K562 (cell line): ENCODE measurements at regions not wholly inside any gene's neighbourhood (a gene's known extent, or its start where the extent isn't known, plus 50 kb on each side); places are given as distances from the start of the nearest gene placed in this dataset.

Experiments used
- ARID3A ChIP-seq: IDR thresholded peaks from 2 replicates; pipeline ENCODE4 v1.6.1; 2012; ENCODE audit warnings: low read depth, low read length, improper control_type of control experiment, borderline replicate concordance
- CEBPG ChIP-seq, 3 experiments: fragments of 200-800 bp in 1 of 3; sonication (Bioruptor generic) in 1 of 3; sonication (generic) in 1 of 3; formaldehyde crosslinking in 1 of 3; IDR thresholded peaks in 2 of 3; conservative IDR thresholded peaks in 1 of 3; 2 replicates each; pipeline versions ENCODE4 v1.6.1 to v1.8.0; 2016 to 2022; ENCODE audit warnings: missing compliant biosample characterization in 2 of 3, missing genetic modification characterization in 2 of 3, mild to moderate bottlenecking in 1 of 3, missing genetic modification reagents in 1 of 3
- ELF4 ChIP-seq: fragments of 450-650 bp; formaldehyde crosslinking; IDR thresholded peaks from 2 replicates; pipeline ENCODE4 v1.4.0; 2022; ENCODE audit warnings: missing genetic modification characterization
- HINFP ChIP-seq: fragments of 450-650 bp; conservative IDR thresholded peaks from 2 replicates; pipeline ENCODE4 v1.6.1; 2016; ENCODE audit warnings: missing genetic modification characterization, low read depth, mild to moderate bottlenecking, control low read depth, missing compliant biosample characterization
- RAD51 ChIP-seq: fragments of 450-650 bp; IDR thresholded peaks from 2 replicates; pipeline ENCODE4 v1.7.1; 2016; ENCODE audit warnings: low read depth, mild to moderate bottlenecking, borderline replicate concordance
- SRF ChIP-seq, 2 experiments: fragments of 250-450, 450-650 bp in 1 of 2; sonication (Bioruptor Pico) in 1 of 2; sonication (generic) in 1 of 2; formaldehyde crosslinking; IDR thresholded peaks; 2 replicates each; pipeline versions ENCODE4 v1.5.0 to v1.5.1; 2020 to 2022; ENCODE audit warnings: mild to moderate bottlenecking in 1 of 2, missing genetic modification reagents in 1 of 2
- TCF7 ChIP-seq: sonication (generic); IDR thresholded peaks from 2 replicates; pipeline ENCODE4 v1.6.1; 2016; ENCODE audit warnings: antibody characterized with exemption, borderline replicate concordance
- ZFP30 ChIP-seq: fragments of 250-450 bp; sonication (Bioruptor Pico); IDR thresholded peaks from 2 replicates; pipeline ENCODE4 v1.8.0; 2022; ENCODE audit warnings: moderate library complexity, mild to moderate bottlenecking, inconsistent platforms, borderline replicate concordance
- ZNF23 ChIP-seq: fragments of 250-450 bp; sonication (Bioruptor Pico); IDR thresholded peaks from 2 replicates; pipeline ENCODE4 v1.4.0; 2020; ENCODE audit warnings: mild to moderate bottlenecking
- ZNF778 ChIP-seq: fragments of 450-650 bp; formaldehyde crosslinking; IDR thresholded peaks from 2 replicates; pipeline ENCODE4 v1.4.0; 2020; ENCODE audit warnings: mild to moderate bottlenecking, moderate library complexity

- no peak for TF ChIP-seq ZNF778 (CRISPR knock-in tag)
- no peak for TF ChIP-seq HINFP
- no peak for TF ChIP-seq SRF (CRISPR knock-in tag; IDR thresholded peaks at IDR 0.05)
- TF ChIP-seq CEBPG (CRISPR knock-in tag; IDR thresholded peaks at IDR 0.05), result no peak
- no peak for TF ChIP-seq CEBPG (tag; conservative IDR thresholded peaks at IDR 0.05 in 1 of 2, IDR thresholded peaks at IDR 0.05 in 1 of 2)
- no peak for TF ChIP-seq RAD51
- no peak for TF ChIP-seq ZNF23 (CRISPR knock-in tag)
- no peak for TF ChIP-seq TCF7
- no peak for TF ChIP-seq ARID3A
- TF ChIP-seq ZFP30, result no peak
- TF ChIP-seq ELF4, result no peak
These were observed 412.2 kb upstream of the KLHL1 start (continued) for GRCh38 chr13:70520275-70521036.
